ENCODE measurements at regions not wholly inside any gene's neighbourhood (a gene's known extent, or its start where the extent isn't known, plus 50 kb on each side); places are given as distances from the start of the nearest gene placed in this dataset.
"Not testable (repeated sequence)": the region's sequence is repeated elsewhere in the genome, so short reads cannot be mapped to it uniquely, and the experiment has no call there.

DNA sequence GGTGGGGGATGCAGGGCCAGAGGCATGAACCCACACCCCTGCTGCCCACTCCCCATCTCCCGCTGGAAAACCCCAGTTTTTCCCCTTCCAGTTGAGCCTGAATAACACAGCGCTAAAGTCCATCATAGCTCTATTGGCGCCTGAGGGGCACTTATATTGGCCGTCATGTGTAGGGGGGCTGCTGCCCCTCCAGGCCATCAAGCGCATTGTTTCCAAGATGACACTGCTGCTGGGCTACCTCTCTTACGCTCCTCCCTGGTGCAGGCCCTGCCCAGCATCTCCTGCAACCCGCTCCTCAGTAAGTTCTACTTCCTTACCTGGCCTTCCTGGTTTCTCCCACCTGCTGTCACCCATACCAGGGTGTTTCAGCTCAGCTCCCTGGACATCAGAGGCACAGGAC lies 205.0 kb upstream of the RPL34 start:
- H3K9ac ChIP-seq (ENCODE audit: insufficient read depth in 1 of 2, low read length in 2 of 2), result no peak overlapping the region
- no peak overlapping the region for H3K4me3 ChIP-seq
- no peak for DNase-seq
- H3K4me1 ChIP-seq (ENCODE audit: control insufficient read depth in 5 of 5, insufficient read depth in 5 of 5, low read length in 5 of 5), result no peaks in the 10 kb centered on the region
- WGBS, 2 donors, result 98 to 99% methylated on average over 7 of the region's 7 CpGs
- no peak for ATAC-seq (ENCODE audit: insufficient read depth, low FRiP score)
- no peaks in the 10 kb centered on the region for H3K36me3 ChIP-seq (ENCODE audit: control insufficient read depth in 4 of 4, insufficient read depth in 4 of 4, low read length in 4 of 4)
- no peak overlapping the region for H3K27ac ChIP-seq (ENCODE audit: low read depth in 1 of 2, low read length in 1 of 2)
- no peaks in the 10 kb centered on the region for H3K27me3 ChIP-seq (ENCODE audit: control insufficient read depth in 3 of 3, insufficient read depth in 3 of 3, low read length in 2 of 3)
- TF ChIP-seq, protein P1, sequence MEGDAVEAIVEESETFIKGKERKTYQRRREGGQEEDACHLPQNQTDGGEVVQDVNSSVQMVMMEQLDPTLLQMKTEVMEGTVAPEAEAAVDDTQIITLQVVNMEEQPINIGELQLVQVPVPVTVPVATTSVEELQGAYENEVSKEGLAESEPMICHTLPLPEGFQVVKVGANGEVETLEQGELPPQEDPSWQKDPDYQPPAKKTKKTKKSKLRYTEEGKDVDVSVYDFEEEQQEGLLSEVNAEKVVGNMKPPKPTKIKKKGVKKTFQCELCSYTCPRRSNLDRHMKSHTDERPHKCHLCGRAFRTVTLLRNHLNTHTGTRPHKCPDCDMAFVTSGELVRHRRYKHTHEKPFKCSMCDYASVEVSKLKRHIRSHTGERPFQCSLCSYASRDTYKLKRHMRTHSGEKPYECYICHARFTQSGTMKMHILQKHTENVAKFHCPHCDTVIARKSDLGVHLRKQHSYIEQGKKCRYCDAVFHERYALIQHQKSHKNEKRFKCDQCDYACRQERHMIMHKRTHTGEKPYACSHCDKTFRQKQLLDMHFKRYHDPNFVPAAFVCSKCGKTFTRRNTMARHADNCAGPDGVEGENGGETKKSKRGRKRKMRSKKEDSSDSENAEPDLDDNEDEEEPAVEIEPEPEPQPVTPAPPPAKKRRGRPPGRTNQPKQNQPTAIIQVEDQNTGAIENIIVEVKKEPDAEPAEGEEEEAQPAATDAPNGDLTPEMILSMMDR (IDR thresholded peaks at IDR 0.05; ENCODE audit: control extremely low read depth, extremely low read depth), result no peak
- peaks cover 0 to 10% (median 0%) of the 10 kb centered on the region in 4 donors for H3K9me3 ChIP-seq (ENCODE audit: control insufficient read depth in 4 of 4, insufficient read depth in 3 of 4, low read length in 3 of 4)

DNA sequence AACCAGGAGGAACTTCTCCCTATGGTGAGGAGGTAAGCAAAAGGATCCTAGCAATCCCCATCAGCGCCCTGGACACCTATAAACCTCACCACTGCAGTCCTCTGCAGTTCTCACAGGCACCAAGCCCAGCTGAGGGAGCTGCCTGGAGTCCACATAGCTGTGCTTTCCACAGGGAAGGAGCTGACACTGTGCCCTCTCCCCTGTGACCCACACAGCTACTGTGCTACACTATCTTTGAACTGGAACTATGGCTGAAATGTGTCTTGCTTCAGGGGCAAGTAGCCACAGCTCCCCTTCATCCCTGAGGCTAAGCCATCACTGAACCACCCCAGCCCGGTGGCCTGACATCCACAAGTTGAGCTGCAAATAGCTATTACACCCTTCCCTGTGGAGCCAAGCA lies 208.5 kb upstream of the RPL34 start:
- Histone ChIP-seq H3K4me1 (ENCODE audit: control insufficient read depth in 5 of 5, insufficient read depth in 5 of 5, low read length in 5 of 5) (no peaks in the 10 kb centered on the region), H3K27ac (ENCODE audit: low read depth in 1 of 2, low read length in 1 of 2) (no peak overlapping the region), H3K27me3 (ENCODE audit: control insufficient read depth in 3 of 3, insufficient read depth in 3 of 3, low read length in 2 of 3) (no peaks in the 10 kb centered on the region), H3K9me3 (ENCODE audit: control insufficient read depth in 4 of 4, insufficient read depth in 3 of 4, low read length in 3 of 4) (peaks cover 0 to 5% (median 0%) of the 10 kb centered on the region in 4 donors), H3K4me3 (no peak overlapping the region), H3K36me3 (ENCODE audit: control insufficient read depth in 4 of 4, insufficient read depth in 4 of 4, low read length in 4 of 4) (no peaks in the 10 kb centered on the region), H3K9ac (ENCODE audit: insufficient read depth in 1 of 2, low read length in 2 of 2) (no peak overlapping the region)
- TF ChIP-seq, protein P1 (IDR thresholded peaks at IDR 0.05; ENCODE audit: control extremely low read depth, extremely low read depth), result no peak
- WGBS, 2 donors, result 91 to 95% methylated on average over 2 of the region's 2 CpGs
- DNase-seq (no peak), ATAC-seq (ENCODE audit: insufficient read depth, low FRiP score) (no peak)

DNA sequence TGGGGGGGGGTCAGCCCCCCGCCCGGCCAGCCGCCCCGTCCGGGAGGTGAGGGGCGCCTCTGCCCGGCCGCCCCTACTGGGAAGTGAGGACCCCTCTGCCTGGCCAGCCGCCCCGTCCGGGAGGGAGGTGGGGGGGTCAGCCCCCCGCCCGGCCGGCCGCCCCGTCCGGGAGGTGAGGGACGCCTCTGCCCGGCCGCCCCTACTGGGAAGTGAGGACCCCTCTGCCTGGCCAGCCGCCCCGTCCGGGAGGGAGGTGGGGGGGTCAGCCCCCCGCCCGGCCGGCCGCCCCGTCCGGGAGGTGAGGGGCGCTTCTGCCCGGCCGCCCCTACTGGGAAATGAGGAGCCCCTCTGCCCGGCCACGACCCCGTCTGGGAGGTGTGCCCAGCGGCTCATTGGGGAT lies 210.7 kb upstream of the RPL34 start:
- not testable (repeated sequence) for H3K9me3 ChIP-seq (ENCODE audit: control insufficient read depth in 4 of 4, insufficient read depth in 3 of 4, low read length in 3 of 4); DNase-seq; ATAC-seq (ENCODE audit: insufficient read depth, low FRiP score); H3K36me3 ChIP-seq (ENCODE audit: control insufficient read depth in 4 of 4, insufficient read depth in 4 of 4, low read length in 4 of 4); H3K4me3 ChIP-seq; H3K27ac ChIP-seq (ENCODE audit: low read depth in 1 of 2, low read length in 1 of 2); H3K4me1 ChIP-seq (ENCODE audit: control insufficient read depth in 5 of 5, insufficient read depth in 5 of 5, low read length in 5 of 5); H3K9ac ChIP-seq (ENCODE audit: insufficient read depth in 1 of 2, low read length in 2 of 2); H3K27me3 ChIP-seq (ENCODE audit: control insufficient read depth in 3 of 3, insufficient read depth in 3 of 3, low read length in 2 of 3)
- 93 to 98% methylated on average over 9 to 32 of the region's 36 CpGs for whole genome bisulfite sequencing, 2 donors

DNA sequence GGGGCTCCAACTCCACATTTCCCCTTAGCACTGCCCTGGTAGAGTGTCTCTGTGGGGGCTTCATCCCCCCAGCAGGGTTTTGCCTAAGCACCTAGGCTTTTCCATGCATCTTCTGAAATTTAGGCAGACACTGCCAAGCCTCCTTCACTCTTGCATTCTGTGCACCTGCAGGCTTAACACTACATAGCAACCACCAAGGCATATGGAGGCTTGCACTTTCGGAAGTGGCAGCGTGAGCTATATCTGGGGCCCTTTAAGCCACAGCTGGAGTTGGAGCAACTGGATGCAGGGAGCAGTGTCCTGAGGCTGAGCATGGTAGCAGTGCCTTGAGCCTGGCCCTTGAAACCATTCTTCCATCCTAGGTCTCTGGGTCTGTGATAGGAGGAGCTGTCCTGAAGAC lies 214.8 kb upstream of the RPL34 start:
- 96 to 100% methylated on average over 2 of the region's 2 CpGs for WGBS, 2 donors
- no peak overlapping the region for H3K9ac ChIP-seq (ENCODE audit: insufficient read depth in 1 of 2, low read length in 2 of 2)
- peaks cover 2 to 7% (median 5%) of the 10 kb centered on the region in 4 donors for H3K9me3 ChIP-seq (ENCODE audit: control insufficient read depth in 4 of 4, insufficient read depth in 3 of 4, low read length in 3 of 4)
- H3K4me1 ChIP-seq (ENCODE audit: control insufficient read depth in 5 of 5, insufficient read depth in 5 of 5, low read length in 5 of 5), result peaks cover 0 to 1% (median 0%) of the 10 kb centered on the region in 5 donors
- no peaks in the 10 kb centered on the region for H3K36me3 ChIP-seq (ENCODE audit: control insufficient read depth in 4 of 4, insufficient read depth in 4 of 4, low read length in 4 of 4)
- H3K27ac ChIP-seq (ENCODE audit: low read depth in 1 of 2, low read length in 1 of 2), result no peak overlapping the region
- H3K27me3 ChIP-seq (ENCODE audit: control insufficient read depth in 3 of 3, insufficient read depth in 3 of 3, low read length in 2 of 3), result no peaks in the 10 kb centered on the region
- TF ChIP-seq, protein P1 (IDR thresholded peaks at IDR 0.05; ENCODE audit: control extremely low read depth, extremely low read depth), result no peak
- H3K4me3 ChIP-seq, result no peak overlapping the region
- ATAC-seq (ENCODE audit: insufficient read depth, low FRiP score), result no peak
- DNase-seq, result no peak
